Panc1 (cell line): ENCODE measurements at regions not wholly inside any gene's neighbourhood (a gene's known extent, or its start where the extent isn't known, plus 50 kb on each side); places are given as distances from the start of the nearest gene placed in this dataset.

Source experiments
- ATAC-seq: fragments of 200-7000 bp; cut with Tn5 transposase; 2 replicates; pipeline ENCODE4 v1.9.1; 2020; ENCODE audit warnings: mild to moderate bottlenecking, moderate library complexity
- BruUV-seq: library from RNA; stranded (reverse); fragments of 400-500 nt; replicated peaks from 2 replicates; lab custom pipeline; 2021; lab: Mats Ljungman, UMichigan
- CTCF ChIA-PET: fragments of 300-600 bp; sonication (Branson Sonifier 250); formaldehyde crosslinking; loops from one replicate; lab custom pipeline; 2022; ENCODE audit warnings: antibody characterized with exemption; lab: Charles Lee
- POLR2A ChIA-PET: fragments of 300-600 bp; sonication (Branson Sonifier 250); formaldehyde crosslinking; loops from one replicate; lab custom pipeline; 2022; ENCODE audit warnings: antibody characterized with exemption; lab: Charles Lee
- DNase-seq: peaks from one replicate; pipeline ENCODE4 v3.0.0-alpha.2; 2010; ENCODE audit warnings: low read depth, low spot score
- H3K27ac ChIP-seq: 2 replicates; pipeline ENCODE4 v1.5.1; 2011; ENCODE audit warnings: mild to moderate bottlenecking, low read length, inconsistent platforms
- H3K27me3 ChIP-seq: fragments of 200-500 bp; sonication (Bioruptor generic); 2 replicates; pipeline ENCODE4 v1.6.0; 2014; ENCODE audit warnings: low read length, inconsistent platforms; ENCODE audit not compliant: control insufficient read depth, insufficient read depth
- H3K36me3 ChIP-seq: fragments of 200-500 bp; sonication (Bioruptor generic); 2 replicates; pipeline ENCODE4 v1.5.1; 2014; ENCODE audit warnings: inconsistent platforms, mild to moderate bottlenecking, low read length, moderate library complexity; ENCODE audit not compliant: control insufficient read depth, insufficient read depth
- H3K4me1 ChIP-seq: 2 replicates; pipeline ENCODE4 v1.5.1; 2011; ENCODE audit warnings: inconsistent platforms, mild to moderate bottlenecking, low read length, moderate library complexity; ENCODE audit not compliant: control insufficient read depth, insufficient read depth
- H3K4me3 ChIP-seq, 2 experiments: 2 replicates each; pipeline ENCODE4 v1.5.1; 2011 to 2012; ENCODE audit warnings: low read depth in 2 of 2, low read length in 2 of 2, mild to moderate bottlenecking in 2 of 2, inconsistent platforms in 1 of 2, moderate library complexity in 1 of 2
- H3K9me3 ChIP-seq: fragments of 200-500 bp; sonication (Bioruptor generic); 2 replicates; pipeline ENCODE4 v1.5.1; 2014; ENCODE audit warnings: low read depth, mild to moderate bottlenecking, inconsistent platforms, low read length, moderate library complexity; ENCODE audit not compliant: control insufficient read depth, insufficient read depth
- POLR2AphosphoS5 ChIP-seq: IDR thresholded peaks from 2 replicates; pipeline ENCODE4 v1.6.1; 2012; ENCODE audit warnings: mild to moderate bottlenecking, low read depth, low read length, moderate library complexity
- SIN3A ChIP-seq: IDR thresholded peaks from 2 replicates; pipeline ENCODE4 v1.6.1; 2012; ENCODE audit warnings: low read depth, mild to moderate bottlenecking, low read length, moderate library complexity, borderline replicate concordance; ENCODE audit not compliant: insufficient read depth
- TCF7L2 ChIP-seq: IDR thresholded peaks from 2 replicates; pipeline ENCODE4 v1.6.1; 2011; ENCODE audit warnings: mild to moderate bottlenecking, low read depth, low read length, inconsistent platforms
- in situ Hi-C: cut with HindIII; loops from 2 replicates; pipeline ENCODE4 v1.10.0; 2016; ENCODE audit warnings: low sequenced_read_pairs, low pct_unique_long_range_greater_than_20kb
- intact Hi-C: fragments of 100-400 bp; cut with micrococcal nuclease; formaldehyde crosslinking; loops from one replicate; pipeline ENCODE4 v1.10.0; 2022; ENCODE audit not compliant: unreplicated experiment
- TF ChIP-seq, protein P1 (sequence below): fragments of 450-650 bp; IDR thresholded peaks from 2 replicates; pipeline ENCODE4 v1.5.1; 2017; ENCODE audit warnings: mild to moderate bottlenecking
- TF ChIP-seq, protein P2 (sequence below), 2 experiments: IDR thresholded peaks; 2 replicates each; pipeline ENCODE4 v1.6.1; 2011 to 2012; ENCODE audit warnings: low read depth in 2 of 2, control low read depth in 1 of 2, low read length in 1 of 2, mild to moderate bottlenecking in 1 of 2, moderate library complexity in 1 of 2; ENCODE audit not compliant: insufficient read depth in 1 of 2

DNA sequence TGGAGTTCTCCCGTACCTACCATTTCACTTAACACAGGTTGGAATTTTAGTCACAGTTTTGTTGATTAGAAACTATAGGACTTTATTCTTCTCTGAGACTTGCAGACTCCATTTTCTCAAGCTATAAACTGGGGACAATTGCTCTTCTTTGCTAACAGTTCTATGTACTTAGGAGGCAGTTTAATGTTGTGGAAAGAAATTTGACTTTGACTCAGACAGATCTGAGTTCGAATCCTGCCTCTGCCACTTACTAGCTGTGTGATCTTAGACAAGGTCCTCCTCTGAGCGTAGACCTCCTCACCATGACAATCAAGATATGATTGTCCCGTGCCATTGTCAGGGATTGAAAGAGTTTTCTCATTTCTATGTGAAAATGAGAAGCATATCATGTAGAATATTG, 196.4 kb upstream of the HES1 start:
- no peaks in the 10 kb centered on the region for H3K27me3 ChIP-seq
- intact Hi-C loops, result no loop called here
- CTCF ChIA-PET, result interaction anchor here (0.6 kb wide), 1 partner anchor 154 kb away, joined by 3 read pairs; no protein-coding TSS in a partner anchor
- no peaks in the 10 kb centered on the region for H3K4me1 ChIP-seq
- BruUV-seq, result no TSS peak
- H3K36me3 ChIP-seq, result no peaks in the 10 kb centered on the region
- POLR2A ChIA-PET, result no interaction called here
- H3K27ac ChIP-seq, result no peak overlapping the region
- DNase-seq (no peak), ATAC-seq (no peak)
- no peak overlapping the region for H3K4me3 ChIP-seq
- TF ChIP-seq TCF7L2 (no peak), POLR2AphosphoS5 (no peak), SIN3A (no peak)
- TF ChIP-seq, protein P1, sequence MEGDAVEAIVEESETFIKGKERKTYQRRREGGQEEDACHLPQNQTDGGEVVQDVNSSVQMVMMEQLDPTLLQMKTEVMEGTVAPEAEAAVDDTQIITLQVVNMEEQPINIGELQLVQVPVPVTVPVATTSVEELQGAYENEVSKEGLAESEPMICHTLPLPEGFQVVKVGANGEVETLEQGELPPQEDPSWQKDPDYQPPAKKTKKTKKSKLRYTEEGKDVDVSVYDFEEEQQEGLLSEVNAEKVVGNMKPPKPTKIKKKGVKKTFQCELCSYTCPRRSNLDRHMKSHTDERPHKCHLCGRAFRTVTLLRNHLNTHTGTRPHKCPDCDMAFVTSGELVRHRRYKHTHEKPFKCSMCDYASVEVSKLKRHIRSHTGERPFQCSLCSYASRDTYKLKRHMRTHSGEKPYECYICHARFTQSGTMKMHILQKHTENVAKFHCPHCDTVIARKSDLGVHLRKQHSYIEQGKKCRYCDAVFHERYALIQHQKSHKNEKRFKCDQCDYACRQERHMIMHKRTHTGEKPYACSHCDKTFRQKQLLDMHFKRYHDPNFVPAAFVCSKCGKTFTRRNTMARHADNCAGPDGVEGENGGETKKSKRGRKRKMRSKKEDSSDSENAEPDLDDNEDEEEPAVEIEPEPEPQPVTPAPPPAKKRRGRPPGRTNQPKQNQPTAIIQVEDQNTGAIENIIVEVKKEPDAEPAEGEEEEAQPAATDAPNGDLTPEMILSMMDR, result no peak
- TF ChIP-seq, protein P2, sequence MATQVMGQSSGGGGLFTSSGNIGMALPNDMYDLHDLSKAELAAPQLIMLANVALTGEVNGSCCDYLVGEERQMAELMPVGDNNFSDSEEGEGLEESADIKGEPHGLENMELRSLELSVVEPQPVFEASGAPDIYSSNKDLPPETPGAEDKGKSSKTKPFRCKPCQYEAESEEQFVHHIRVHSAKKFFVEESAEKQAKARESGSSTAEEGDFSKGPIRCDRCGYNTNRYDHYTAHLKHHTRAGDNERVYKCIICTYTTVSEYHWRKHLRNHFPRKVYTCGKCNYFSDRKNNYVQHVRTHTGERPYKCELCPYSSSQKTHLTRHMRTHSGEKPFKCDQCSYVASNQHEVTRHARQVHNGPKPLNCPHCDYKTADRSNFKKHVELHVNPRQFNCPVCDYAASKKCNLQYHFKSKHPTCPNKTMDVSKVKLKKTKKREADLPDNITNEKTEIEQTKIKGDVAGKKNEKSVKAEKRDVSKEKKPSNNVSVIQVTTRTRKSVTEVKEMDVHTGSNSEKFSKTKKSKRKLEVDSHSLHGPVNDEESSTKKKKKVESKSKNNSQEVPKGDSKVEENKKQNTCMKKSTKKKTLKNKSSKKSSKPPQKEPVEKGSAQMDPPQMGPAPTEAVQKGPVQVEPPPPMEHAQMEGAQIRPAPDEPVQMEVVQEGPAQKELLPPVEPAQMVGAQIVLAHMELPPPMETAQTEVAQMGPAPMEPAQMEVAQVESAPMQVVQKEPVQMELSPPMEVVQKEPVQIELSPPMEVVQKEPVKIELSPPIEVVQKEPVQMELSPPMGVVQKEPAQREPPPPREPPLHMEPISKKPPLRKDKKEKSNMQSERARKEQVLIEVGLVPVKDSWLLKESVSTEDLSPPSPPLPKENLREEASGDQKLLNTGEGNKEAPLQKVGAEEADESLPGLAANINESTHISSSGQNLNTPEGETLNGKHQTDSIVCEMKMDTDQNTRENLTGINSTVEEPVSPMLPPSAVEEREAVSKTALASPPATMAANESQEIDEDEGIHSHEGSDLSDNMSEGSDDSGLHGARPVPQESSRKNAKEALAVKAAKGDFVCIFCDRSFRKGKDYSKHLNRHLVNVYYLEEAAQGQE (IDR thresholded peaks at IDR 0.05; ENCODE audit: insufficient read depth in 1 of 2, low read depth in 2 of 2, low read length in 1 of 2), result no peak
- no peaks in the 10 kb centered on the region for H3K9me3 ChIP-seq
- in situ Hi-C loops, result no loop called here

DNA sequence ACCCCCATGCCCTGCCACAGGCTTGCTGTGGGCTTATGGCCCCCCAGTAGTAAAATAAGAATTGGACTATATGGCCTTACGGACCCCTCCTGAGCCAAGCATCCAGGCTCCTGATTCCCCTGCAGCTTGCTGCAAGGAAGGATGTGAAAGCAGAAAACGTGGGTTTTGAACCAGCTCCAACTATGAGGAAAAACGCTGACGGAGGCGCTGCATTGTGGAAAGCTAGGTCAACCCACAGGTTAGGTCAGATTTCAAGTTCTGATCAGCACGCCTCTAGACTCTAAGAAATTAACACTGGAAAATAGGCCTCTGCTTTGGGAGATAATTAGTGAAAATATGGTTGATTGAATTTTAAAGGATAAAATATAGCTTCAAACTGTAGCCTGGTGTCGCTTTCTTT, 195.4 kb upstream of the HES1 start:
- DNase-seq, result no peak
- BruUV-seq, result no TSS peak
- ChIA-PET POLR2A (interaction anchor here (0.6 kb wide), 1 partner anchor 744 kb away, joined by 4 read pairs; no protein-coding TSS in a partner anchor), CTCF (no interaction called here)
- ATAC-seq, result no peak
- Histone ChIP-seq H3K27ac (no peak overlapping the region), H3K9me3 (no peaks in the 10 kb centered on the region), H3K27me3 (no peaks in the 10 kb centered on the region), H3K4me1 (no peaks in the 10 kb centered on the region), H3K4me3 (no peak overlapping the region), H3K36me3 (no peaks in the 10 kb centered on the region)
- in situ Hi-C loops (no loop called here), intact Hi-C loops (no loop called here)
- TF ChIP-seq, protein P1, result no peak
- TF ChIP-seq SIN3A (no peak), TCF7L2 (no peak), POLR2AphosphoS5 (no peak)
- TF ChIP-seq, protein P2 (IDR thresholded peaks at IDR 0.05; ENCODE audit: insufficient read depth in 1 of 2, low read depth in 2 of 2, low read length in 1 of 2), result no peak
